B cell (primary cell): ENCODE measurements at regions not wholly inside any gene's neighbourhood (a gene's known extent, or its start where the extent isn't known, plus 50 kb on each side); places are given as distances from the start of the nearest gene placed in this dataset.

ENCODE experiments used
- EZH2 ChIP-seq: IDR thresholded peaks from 2 replicates; pipeline ENCODE4 v1.6.1; 2012; ENCODE audit warnings: borderline replicate concordance, low read depth, mild to moderate bottlenecking, moderate library complexity, low read length; ENCODE audit not compliant: insufficient read depth, poor library complexity, severe bottlenecking
- TF ChIP-seq, protein P1 (sequence below): fragments of 200-600 bp; IDR thresholded peaks from one replicate; pipeline ENCODE4 v1.8.0; 2022; ENCODE audit warnings: antibody characterized with exemption, mild to moderate bottlenecking

GRCh38 chr15:101542306-101543025 lies 53.0 kb upstream of the PCSK6 start:
- TF ChIP-seq, protein P1, sequence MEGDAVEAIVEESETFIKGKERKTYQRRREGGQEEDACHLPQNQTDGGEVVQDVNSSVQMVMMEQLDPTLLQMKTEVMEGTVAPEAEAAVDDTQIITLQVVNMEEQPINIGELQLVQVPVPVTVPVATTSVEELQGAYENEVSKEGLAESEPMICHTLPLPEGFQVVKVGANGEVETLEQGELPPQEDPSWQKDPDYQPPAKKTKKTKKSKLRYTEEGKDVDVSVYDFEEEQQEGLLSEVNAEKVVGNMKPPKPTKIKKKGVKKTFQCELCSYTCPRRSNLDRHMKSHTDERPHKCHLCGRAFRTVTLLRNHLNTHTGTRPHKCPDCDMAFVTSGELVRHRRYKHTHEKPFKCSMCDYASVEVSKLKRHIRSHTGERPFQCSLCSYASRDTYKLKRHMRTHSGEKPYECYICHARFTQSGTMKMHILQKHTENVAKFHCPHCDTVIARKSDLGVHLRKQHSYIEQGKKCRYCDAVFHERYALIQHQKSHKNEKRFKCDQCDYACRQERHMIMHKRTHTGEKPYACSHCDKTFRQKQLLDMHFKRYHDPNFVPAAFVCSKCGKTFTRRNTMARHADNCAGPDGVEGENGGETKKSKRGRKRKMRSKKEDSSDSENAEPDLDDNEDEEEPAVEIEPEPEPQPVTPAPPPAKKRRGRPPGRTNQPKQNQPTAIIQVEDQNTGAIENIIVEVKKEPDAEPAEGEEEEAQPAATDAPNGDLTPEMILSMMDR = no peak
- no peak for TF ChIP-seq EZH2
